Esophagus muscularis mucosa (tissue), 4 donors: ENCODE measurements at regions not wholly inside any gene's neighbourhood (a gene's known extent, or its start where the extent isn't known, plus 50 kb on each side); places are given as distances from the start of the nearest gene placed in this dataset.

Source experiments
- DNase-seq: peaks from one replicate; pipeline ENCODE4 v3.0.0-alpha.2; 2017; ENCODE audit errors: extremely low spot score
- H3K27ac ChIP-seq, 4 donors: fragments of 200-600 bp; sonication (generic); replicated peaks in 1 of 4; 1 replicate in 3 of 4; 2 replicates in 1 of 4; pipeline ENCODE4 v1.5.1; 2016 to 2019; ENCODE audit warnings: mild to moderate bottlenecking in 1 of 4
- H3K27me3 ChIP-seq, 4 donors: fragments of 200-600 bp; sonication (generic); one replicate each; pipeline versions ENCODE4 v1.5.1 to v1.6.0; 2016 to 2019
- H3K36me3 ChIP-seq, 4 donors: fragments of 200-600 bp; sonication (generic); one replicate each; pipeline ENCODE4 v1.5.1; 2016 to 2019
- H3K4me1 ChIP-seq, 4 donors: fragments of 200-600 bp; sonication (generic); one replicate each; pipeline ENCODE4 v1.5.1; 2016 to 2019
- H3K4me3 ChIP-seq, 4 donors: fragments of 200-600 bp; sonication (generic); 1 replicate in 2 of 4; 2 replicates in 2 of 4; pipeline ENCODE4 v1.5.1; 2016 to 2019; ENCODE audit warnings: mild to moderate bottlenecking in 4 of 4, moderate library complexity in 1 of 4
- H3K9me3 ChIP-seq, 4 donors: fragments of 200-600 bp; sonication (generic); 1 replicate in 3 of 4; 2 replicates in 1 of 4; pipeline ENCODE4 v1.5.1; 2016 to 2019
- EP300 ChIP-seq: sonication (generic); formaldehyde crosslinking; IDR thresholded peaks from one replicate; pipeline ENCODE4 v1.6.1; 2017; ENCODE audit warnings: antibody characterized with exemption
- POLR2A ChIP-seq: fragments of 450-650 bp; IDR thresholded peaks from one replicate; pipeline ENCODE4 v1.6.1; 2017; ENCODE audit warnings: antibody characterized with exemption, moderate library complexity, mild to moderate bottlenecking, low read depth
- POLR2AphosphoS5 ChIP-seq, 2 donors: sonication (generic); formaldehyde crosslinking; IDR thresholded peaks; one replicate each; pipeline ENCODE4 v1.6.1; 2017; ENCODE audit warnings: antibody characterized with exemption in 2 of 2
- WGBS: methylation state at CpG from one replicate; pipeline ENCODE4 v1.1.5; 2018; 5-methylcytosine and 5-hydroxymethylcytosine counted together
- intact Hi-C: fragments of 100-400 bp; cut with DNase I; formaldehyde crosslinking; loops from one replicate; pipeline ENCODE4 v1.15.1; 2023
- TF ChIP-seq, protein P1 (sequence below), 3 experiments: fragments of 200-600 bp in 2 of 3; fragments of 450-650 bp in 1 of 3; sonication (generic) in 2 of 3; IDR thresholded peaks; one replicate each; pipeline ENCODE4 v1.5.1; 2017 to 2019; ENCODE audit warnings: antibody characterized with exemption in 3 of 3, mild to moderate bottlenecking in 2 of 3, moderate library complexity in 1 of 3

DNA sequence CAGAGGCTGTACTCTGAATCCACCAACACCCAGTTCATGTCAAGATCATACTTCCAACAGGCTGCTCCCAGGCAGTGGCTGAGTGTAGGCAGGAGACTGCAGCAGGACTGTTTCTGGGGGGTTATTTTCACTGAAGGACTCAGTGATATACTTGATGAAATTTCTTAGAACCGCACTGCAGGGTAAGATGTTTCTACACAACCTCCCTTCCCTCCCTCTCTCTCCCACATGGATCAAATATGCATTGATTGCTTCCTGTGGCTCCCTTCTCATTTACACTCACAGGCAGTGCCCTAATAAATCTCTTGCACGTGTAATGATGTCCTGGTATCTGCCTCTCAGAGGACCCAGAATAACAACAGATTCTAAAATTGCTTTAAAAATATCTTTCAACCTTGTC, 251.3 kb upstream of the CCDC179 start:
- H3K27ac ChIP-seq, result no peak overlapping the region
- no peaks in the 10 kb centered on the region for H3K36me3 ChIP-seq
- no peaks in the 10 kb centered on the region for H3K27me3 ChIP-seq
- 69% methylated on average over 2 of the region's 2 CpGs for WGBS
- H3K9me3 ChIP-seq, result no peaks in the 10 kb centered on the region
- peaks cover 0 to 3% (median 0%) of the 10 kb centered on the region in 4 donors for H3K4me1 ChIP-seq
- intact Hi-C loops, result no loop called here
- H3K4me3 ChIP-seq, result no peak overlapping the region
- DNase-seq, result no peak
- TF ChIP-seq POLR2AphosphoS5 (IDR thresholded peaks at IDR 0.05), result no peak
- TF ChIP-seq EP300, result no peak
- no peak for TF ChIP-seq POLR2A
- TF ChIP-seq, protein P1, sequence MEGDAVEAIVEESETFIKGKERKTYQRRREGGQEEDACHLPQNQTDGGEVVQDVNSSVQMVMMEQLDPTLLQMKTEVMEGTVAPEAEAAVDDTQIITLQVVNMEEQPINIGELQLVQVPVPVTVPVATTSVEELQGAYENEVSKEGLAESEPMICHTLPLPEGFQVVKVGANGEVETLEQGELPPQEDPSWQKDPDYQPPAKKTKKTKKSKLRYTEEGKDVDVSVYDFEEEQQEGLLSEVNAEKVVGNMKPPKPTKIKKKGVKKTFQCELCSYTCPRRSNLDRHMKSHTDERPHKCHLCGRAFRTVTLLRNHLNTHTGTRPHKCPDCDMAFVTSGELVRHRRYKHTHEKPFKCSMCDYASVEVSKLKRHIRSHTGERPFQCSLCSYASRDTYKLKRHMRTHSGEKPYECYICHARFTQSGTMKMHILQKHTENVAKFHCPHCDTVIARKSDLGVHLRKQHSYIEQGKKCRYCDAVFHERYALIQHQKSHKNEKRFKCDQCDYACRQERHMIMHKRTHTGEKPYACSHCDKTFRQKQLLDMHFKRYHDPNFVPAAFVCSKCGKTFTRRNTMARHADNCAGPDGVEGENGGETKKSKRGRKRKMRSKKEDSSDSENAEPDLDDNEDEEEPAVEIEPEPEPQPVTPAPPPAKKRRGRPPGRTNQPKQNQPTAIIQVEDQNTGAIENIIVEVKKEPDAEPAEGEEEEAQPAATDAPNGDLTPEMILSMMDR (IDR thresholded peaks at IDR 0.05), result no peak

DNA sequence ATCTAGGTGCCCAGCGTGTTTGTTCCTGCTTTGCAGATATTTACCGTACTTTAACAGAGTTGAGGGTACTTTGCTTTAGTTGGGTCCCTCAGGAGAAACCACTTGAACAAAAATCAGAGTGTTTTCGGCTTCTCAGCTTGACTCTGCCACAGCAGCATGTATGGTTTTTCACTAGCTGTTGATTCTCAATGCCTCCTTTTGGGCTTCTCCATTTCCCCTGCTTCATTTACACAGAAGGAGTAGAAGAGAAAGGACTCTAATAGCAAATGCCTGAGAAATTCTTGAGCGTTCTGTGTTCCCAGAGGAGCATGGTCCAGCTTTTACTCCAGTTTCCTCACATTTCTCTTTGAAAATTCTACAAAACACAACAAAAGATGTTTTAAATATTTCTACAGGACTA, 252.1 kb upstream of the CCDC179 start:
- no peaks in the 10 kb centered on the region for H3K9me3 ChIP-seq
- intact Hi-C loops, result no loop called here
- TF ChIP-seq POLR2AphosphoS5 (IDR thresholded peaks at IDR 0.05) (no peak), EP300 (no peak), POLR2A (no peak)
- TF ChIP-seq, protein P1 (IDR thresholded peaks at IDR 0.05), result no peak
- peaks cover 0 to 3% (median 0%) of the 10 kb centered on the region in 4 donors for H3K4me1 ChIP-seq
- no peak overlapping the region for H3K4me3 ChIP-seq
- no peak overlapping the region for H3K27ac ChIP-seq
- H3K27me3 ChIP-seq, result no peaks in the 10 kb centered on the region
- no peak for DNase-seq
- 71% methylated on average over 4 of the region's 4 CpGs for WGBS
- H3K36me3 ChIP-seq, result no peaks in the 10 kb centered on the region

DNA sequence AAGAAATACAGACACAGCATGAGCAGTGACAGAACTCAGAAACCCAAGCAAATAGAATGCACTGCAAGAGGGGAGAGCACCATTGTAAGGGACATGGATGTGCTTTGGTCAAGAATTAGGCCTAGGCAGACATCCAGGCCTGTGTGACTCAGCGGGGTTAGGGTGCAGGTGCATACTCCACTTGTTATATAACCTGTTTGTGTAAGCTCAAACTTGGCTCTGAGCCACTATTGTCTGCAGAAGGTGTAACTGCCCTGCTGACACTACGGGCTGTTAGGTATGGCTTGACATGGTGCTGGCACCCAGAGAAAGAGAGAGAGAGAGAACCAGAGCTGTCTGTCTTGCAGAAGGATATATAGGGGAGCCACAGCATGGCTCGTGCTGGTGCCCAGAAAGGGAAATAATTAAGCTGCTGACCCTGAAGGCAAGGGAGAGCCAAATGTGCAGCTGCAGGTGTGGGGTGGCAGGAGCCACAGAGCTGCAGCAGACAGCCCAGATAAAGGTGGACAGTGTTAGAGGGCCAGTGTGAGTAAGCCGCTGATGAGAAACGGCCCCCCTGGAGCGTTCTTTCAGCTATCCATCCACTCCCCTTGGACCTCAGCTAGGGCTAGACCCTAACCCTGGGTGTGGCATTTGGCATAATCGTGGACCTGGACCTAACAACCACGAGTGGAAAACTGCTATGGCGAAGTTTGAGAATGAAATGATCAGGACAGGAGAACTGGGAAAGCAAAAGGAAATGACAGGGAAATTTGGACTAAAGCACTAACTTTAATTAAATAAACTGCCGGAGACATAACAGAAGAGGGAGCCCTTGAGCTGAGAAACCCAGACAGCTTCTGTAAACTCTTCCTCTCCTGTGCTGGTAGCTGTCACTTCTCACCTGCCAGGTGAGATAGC, 253.0 kb upstream of the CCDC179 start:
- DNase-seq, result no peak
- WGBS, result 43% methylated on average over 10 of the region's 10 CpGs
- no peak overlapping the region for H3K4me3 ChIP-seq
- H3K9me3 ChIP-seq, result no peaks in the 10 kb centered on the region
- peaks cover 0 to 3% (median 0%) of the 10 kb centered on the region in 4 donors for H3K4me1 ChIP-seq
- intact Hi-C loops, result no loop called here
- H3K36me3 ChIP-seq, result no peaks in the 10 kb centered on the region
- no peaks in the 10 kb centered on the region for H3K27me3 ChIP-seq
- TF ChIP-seq EP300 (no peak), POLR2A (no peak), POLR2AphosphoS5 (IDR thresholded peaks at IDR 0.05) (no peak)
- TF ChIP-seq, protein P1 (IDR thresholded peaks at IDR 0.05), result peak in 2 of 3 experiments; percentile 21 to 40
- H3K27ac ChIP-seq, result no peak overlapping the region

DNA sequence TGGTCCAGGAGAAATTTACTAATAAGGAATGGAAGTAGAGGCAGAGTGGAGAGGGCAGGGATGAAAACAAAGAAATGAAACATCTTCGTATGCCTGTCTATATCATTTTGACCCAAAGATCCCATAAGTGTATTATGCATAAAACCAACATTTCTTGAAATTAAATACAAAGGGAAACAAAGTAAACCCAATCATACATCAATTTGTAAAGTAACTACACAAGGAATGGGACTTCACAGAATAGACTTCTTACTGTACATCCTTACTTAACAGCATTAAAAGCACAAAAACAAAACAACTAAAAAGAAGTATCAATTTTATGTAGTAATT, 253.6 kb upstream of the CCDC179 start:
- 63% methylated on average over 1 of the region's 1 CpG for WGBS
- Histone ChIP-seq H3K4me3 (no peak overlapping the region), H3K4me1 (peaks cover 0 to 3% (median 0%) of the 10 kb centered on the region in 4 donors), H3K9me3 (no peaks in the 10 kb centered on the region), H3K27ac (no peak overlapping the region), H3K27me3 (no peaks in the 10 kb centered on the region), H3K36me3 (no peaks in the 10 kb centered on the region)
- no peak for DNase-seq
- intact Hi-C loops, result no loop called here
- TF ChIP-seq POLR2A, result no peak
- TF ChIP-seq EP300, result no peak
- no peak for TF ChIP-seq POLR2AphosphoS5 (IDR thresholded peaks at IDR 0.05)
- TF ChIP-seq, protein P1 (IDR thresholded peaks at IDR 0.05), result no peak

DNA sequence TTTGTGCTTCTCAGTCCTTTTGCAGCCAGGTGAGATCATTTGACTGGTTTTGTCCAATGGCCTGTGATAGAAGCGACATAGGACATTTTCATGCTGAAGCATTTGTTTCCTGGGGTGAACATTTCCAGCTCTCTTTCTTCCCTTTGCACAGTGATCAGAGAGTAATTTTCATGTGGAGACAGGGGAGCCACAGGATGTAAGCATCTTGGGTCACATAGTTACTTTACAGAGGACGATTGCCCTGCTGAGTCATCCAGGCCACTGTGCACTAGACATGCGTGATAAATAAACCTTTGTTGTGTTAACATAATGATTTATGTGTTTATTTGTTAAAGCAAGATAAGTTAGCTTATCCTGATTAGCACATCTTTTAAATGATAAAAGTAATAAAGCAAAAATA, 263.5 kb upstream of the CCDC179 start:
- no peaks in the 10 kb centered on the region for H3K36me3 ChIP-seq
- 54% methylated on average over 3 of the region's 3 CpGs for WGBS
- H3K4me3 ChIP-seq, result no peak overlapping the region
- H3K4me1 ChIP-seq, result no peaks in the 10 kb centered on the region
- no peaks in the 10 kb centered on the region for H3K27me3 ChIP-seq
- intact Hi-C loops, result no loop called here
- H3K27ac ChIP-seq, result no peak overlapping the region
- DNase-seq, result no peak
- TF ChIP-seq, protein P1 (IDR thresholded peaks at IDR 0.05), result no peak
- TF ChIP-seq POLR2A, result no peak
- no peaks in the 10 kb centered on the region for H3K9me3 ChIP-seq
